Bronchial epithelial cell (primary cell): ENCODE measurements at regions not wholly inside any gene's neighbourhood (a gene's known extent, or its start where the extent isn't known, plus 50 kb on each side); places are given as distances from the start of the nearest gene placed in this dataset.

Source experiments
- DNase-seq: peaks from one replicate; pipeline ENCODE4 v3.0.0-alpha.2; 2010; ENCODE audit warnings: low read depth
- FAIRE-seq: peaks from 2 replicates; lab custom pipeline; 2011; peaks lifted over from hg19 to GRCh38; lab: Jason Lieb, UNC
- H3K27me3 ChIP-seq: 2 replicates; pipeline ENCODE4 v1.5.1; 2011; ENCODE audit warnings: low read length; ENCODE audit not compliant: control insufficient read depth, insufficient read depth
- H3K36me3 ChIP-seq: 2 replicates; pipeline ENCODE4 v1.5.1; 2011; ENCODE audit warnings: low read length; ENCODE audit not compliant: control insufficient read depth, insufficient read depth
- H3K4me3 ChIP-seq: 2 replicates; pipeline ENCODE4 v1.5.1; 2011; ENCODE audit warnings: mild to moderate bottlenecking, low read depth, low read length, control low read depth
- CTCF ChIP-seq: IDR thresholded peaks from 2 replicates; pipeline ENCODE4 v1.5.1; 2011; ENCODE audit warnings: mild to moderate bottlenecking, moderate library complexity, low read length, control low read depth, inconsistent platforms; ENCODE audit not compliant: insufficient read depth, severe bottlenecking

- no peaks in the 10 kb centered on the region for H3K36me3 ChIP-seq
- no peaks in the 10 kb centered on the region for H3K27me3 ChIP-seq
- no peak overlapping the region for H3K4me3 ChIP-seq
- DNase-seq (no peak), FAIRE-seq (no peak)
- TF ChIP-seq CTCF: no peak
Observed at GRCh38 chr13:58190577-58190976, 559.0 kb downstream of the PCDH17 start.

- no peak for DNase-seq
- Histone ChIP-seq H3K27me3 (no peaks in the 10 kb centered on the region), H3K36me3 (no peaks in the 10 kb centered on the region), H3K4me3 (no peak overlapping the region)
- FAIRE-seq: no peak
- TF ChIP-seq CTCF: no peak
Observed at GRCh38 chr13:58191754-58192153, 560.2 kb downstream of the PCDH17 start.

- no peak for DNase-seq
- no peak for FAIRE-seq
- TF ChIP-seq CTCF: no peak
- no peaks in the 10 kb centered on the region for H3K27me3 ChIP-seq
- no peak overlapping the region for H3K4me3 ChIP-seq
- H3K36me3 ChIP-seq: no peaks in the 10 kb centered on the region
Observed at GRCh38 chr13:58202099-58202498, 570.6 kb downstream of the PCDH17 start.

- no peak for DNase-seq
- no peak for TF ChIP-seq CTCF
- FAIRE-seq: no peak
- no peak overlapping the region for H3K4me3 ChIP-seq
- no peaks in the 10 kb centered on the region for H3K27me3 ChIP-seq
- no peaks in the 10 kb centered on the region for H3K36me3 ChIP-seq
Observed at GRCh38 chr13:58207501-58207900, 576.0 kb downstream of the PCDH17 start.

GRCh38 chr13:58235454-58235853 is 603.9 kb downstream of the PCDH17 start:
- no peaks in the 10 kb centered on the region for H3K36me3 ChIP-seq
- no peak overlapping the region for H3K4me3 ChIP-seq
- H3K27me3 ChIP-seq: no peaks in the 10 kb centered on the region
- FAIRE-seq (no peak), DNase-seq (no peak)
- no peak for TF ChIP-seq CTCF

GRCh38 chr13:58238972-58239773 is 607.6 kb downstream of the PCDH17 start:
- H3K36me3 ChIP-seq: no peaks in the 10 kb centered on the region
- TF ChIP-seq CTCF: no peak
- no peak overlapping the region for H3K4me3 ChIP-seq
- no peaks in the 10 kb centered on the region for H3K27me3 ChIP-seq
- DNase-seq (no peak), FAIRE-seq (no peak)
